Activated B cell treated with CpG ODN at 0.5 μM for 24 hours (primary cell): ENCODE measurements at regions not wholly inside any gene's neighbourhood (a gene's known extent, or its start where the extent isn't known, plus 50 kb on each side); places are given as distances from the start of the nearest gene placed in this dataset.

Experiments used
- ATAC-seq: fragments of 200-7000 bp; cut with Tn5 transposase; one replicate; pipeline ENCODE4 v1.10.0; 2021; ENCODE audit warnings: low read depth, mild to moderate bottlenecking, moderate library complexity
- CTCF ChIA-PET: fragments of 350-600 bp; sonication (Branson Sonifier 250); formaldehyde crosslinking; loops from one replicate; lab custom pipeline; 2021; ENCODE audit warnings: antibody characterized with exemption; lab: Charles Lee
- POLR2A ChIA-PET: fragments of 350-600 bp; sonication (Branson Sonifier 250); formaldehyde crosslinking; loops from one replicate; lab custom pipeline; 2021; ENCODE audit warnings: antibody characterized with exemption; lab: Charles Lee
- DNase-seq: peaks from one replicate; pipeline ENCODE4 v3.0.0; 2022
- H3K27ac Mint-ChIP-seq: one replicate; pipeline ENCODE4 v1.8.0; 2020; ENCODE audit warnings: mixed read lengths
- H3K27me3 Mint-ChIP-seq: one replicate; pipeline ENCODE4 v1.8.0; 2021; ENCODE audit warnings: mixed read lengths
- H3K36me3 Mint-ChIP-seq: one replicate; pipeline ENCODE4 v1.8.0; 2021; ENCODE audit warnings: low read depth, mixed read lengths
- H3K4me1 Mint-ChIP-seq: one replicate; pipeline ENCODE4 v1.8.0; 2021; ENCODE audit warnings: mixed read lengths
- H3K4me3 Mint-ChIP-seq: one replicate; pipeline ENCODE4 v1.8.0; 2020; ENCODE audit warnings: mild to moderate bottlenecking, mixed read lengths
- H3K9me3 Mint-ChIP-seq: one replicate; pipeline ENCODE4 v1.8.0; 2020; ENCODE audit warnings: mixed read lengths
- CTCF ChIP-seq: fragments of 200-600 bp; IDR thresholded peaks from one replicate; pipeline ENCODE4 v1.8.0; 2022; ENCODE audit warnings: antibody characterized with exemption, mild to moderate bottlenecking
- intact Hi-C: fragments of 100-400 bp; cut with micrococcal nuclease; formaldehyde crosslinking; loops from one replicate; pipeline ENCODE4 v1.15.1; 2024

GRCh38 chr3:87901141-87901540 lies 157.7 kb downstream of the CGGBP1 start:
- POLR2A ChIA-PET, result no interaction called here
- H3K4me3 Mint-ChIP-seq, result no peak overlapping the region
- CTCF ChIA-PET, result no interaction called here
- ATAC-seq (no peak), DNase-seq (no peak)
- H3K27me3 Mint-ChIP-seq, result no peaks in the 10 kb centered on the region
- intact Hi-C loops, result no loop called here
- H3K36me3 Mint-ChIP-seq, result no peaks in the 10 kb centered on the region
- H3K27ac Mint-ChIP-seq, result no peak overlapping the region
- no peaks in the 10 kb centered on the region for H3K4me1 Mint-ChIP-seq
- TF ChIP-seq CTCF, result no peak
- H3K9me3 Mint-ChIP-seq, result no peaks in the 10 kb centered on the region

- H3K9me3 Mint-ChIP-seq, result no peaks in the 10 kb centered on the region
- no peak overlapping the region for H3K27ac Mint-ChIP-seq
- no peaks in the 10 kb centered on the region for H3K4me1 Mint-ChIP-seq
- intact Hi-C loops, result loop anchor here (1.0 kb wide), 2 partner anchors 103 to 213 kb away; no protein-coding TSS in a partner anchor
- H3K27me3 Mint-ChIP-seq, result no peaks in the 10 kb centered on the region
- no peak overlapping the region for H3K4me3 Mint-ChIP-seq
- POLR2A ChIA-PET, result no interaction called here
- no peak for DNase-seq
- H3K36me3 Mint-ChIP-seq, result no peaks in the 10 kb centered on the region
- TF ChIP-seq CTCF, result no peak
- CTCF ChIA-PET, result interaction anchor here (1.4 kb wide), 1 partner anchor 103 kb away, joined by 4 read pairs; no protein-coding TSS in a partner anchor
- ATAC-seq, result no peak
Measured at GRCh38 chr3:87900061-87900460, 158.7 kb downstream of the CGGBP1 start.

- no peak overlapping the region for H3K27ac Mint-ChIP-seq
- no peaks in the 10 kb centered on the region for H3K9me3 Mint-ChIP-seq
- TF ChIP-seq CTCF, result no peak
- intact Hi-C loops, result no loop called here
- POLR2A ChIA-PET, result no interaction called here
- CTCF ChIA-PET, result interaction anchor here (0.9 to 1.4 kb wide), 2 partner anchors 104 to 106 kb away, joined by 3 to 4 read pairs; no protein-coding TSS in a partner anchor
- H3K27me3 Mint-ChIP-seq, result no peaks in the 10 kb centered on the region
- ATAC-seq (no peak), DNase-seq (no peak)
- no peaks in the 10 kb centered on the region for H3K4me1 Mint-ChIP-seq
- H3K4me3 Mint-ChIP-seq, result no peak overlapping the region
- no peaks in the 10 kb centered on the region for H3K36me3 Mint-ChIP-seq
Measured at GRCh38 chr3:87898971-87899370, 159.8 kb downstream of the CGGBP1 start.

GRCh38 chr3:87895983-87896382 lies 162.8 kb downstream of the CGGBP1 start:
- TF ChIP-seq CTCF, result no peak
- no peak for ATAC-seq
- DNase-seq, result no peak
- Mint-ChIP-seq H3K36me3 (no peaks in the 10 kb centered on the region), H3K27me3 (no peaks in the 10 kb centered on the region), H3K27ac (no peak overlapping the region), H3K4me1 (no peaks in the 10 kb centered on the region), H3K4me3 (no peak overlapping the region), H3K9me3 (no peaks in the 10 kb centered on the region)
- intact Hi-C loops, result no loop called here
- ChIA-PET POLR2A (no interaction called here), CTCF (no interaction called here)

- Mint-ChIP-seq H3K9me3 (peaks cover 25% of the 10 kb centered on the region), H3K36me3 (peaks cover 4% of the 10 kb centered on the region), H3K4me3 (no peak overlapping the region), H3K27me3 (no peaks in the 10 kb centered on the region), H3K4me1 (no peaks in the 10 kb centered on the region), H3K27ac (no peak overlapping the region)
- no peak for TF ChIP-seq CTCF
- DNase-seq (no peak), ATAC-seq (no peak)
- POLR2A ChIA-PET, result no interaction called here
- CTCF ChIA-PET, result no interaction called here
- intact Hi-C loops, result no loop called here
Measured at GRCh38 chr3:87873136-87873535, 185.7 kb downstream of the CGGBP1 start.
